DMS79 (cell line): ENCODE measurements at regions not wholly inside any gene's neighbourhood (a gene's known extent, or its start where the extent isn't known, plus 50 kb on each side); places are given as distances from the start of the nearest gene placed in this dataset.

Experiments used
- DNase-seq: peaks from one replicate; lab custom pipeline; 2025; lab: John Stamatoyannopoulos, UW

DNA sequence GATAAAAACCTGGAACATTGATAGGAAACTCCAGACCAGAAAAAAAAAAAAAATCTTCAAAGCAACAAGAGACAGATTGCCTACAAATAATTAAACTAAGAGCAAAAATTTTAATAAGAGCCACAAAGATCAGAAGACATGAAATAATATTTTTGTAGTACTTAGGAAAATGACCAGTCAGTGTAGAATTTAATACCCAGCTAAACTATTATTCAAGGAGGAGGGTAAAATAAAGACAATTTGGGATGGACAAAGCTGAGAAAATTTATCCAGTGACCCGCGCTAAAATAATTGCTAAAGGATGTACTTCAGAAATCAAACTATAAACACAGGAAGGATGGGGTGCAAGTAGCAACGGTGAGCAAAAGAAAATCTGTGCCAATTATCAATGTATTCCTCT lies 133.2 kb downstream of the AQP9 start:
- no peak for DNase-seq

DNA sequence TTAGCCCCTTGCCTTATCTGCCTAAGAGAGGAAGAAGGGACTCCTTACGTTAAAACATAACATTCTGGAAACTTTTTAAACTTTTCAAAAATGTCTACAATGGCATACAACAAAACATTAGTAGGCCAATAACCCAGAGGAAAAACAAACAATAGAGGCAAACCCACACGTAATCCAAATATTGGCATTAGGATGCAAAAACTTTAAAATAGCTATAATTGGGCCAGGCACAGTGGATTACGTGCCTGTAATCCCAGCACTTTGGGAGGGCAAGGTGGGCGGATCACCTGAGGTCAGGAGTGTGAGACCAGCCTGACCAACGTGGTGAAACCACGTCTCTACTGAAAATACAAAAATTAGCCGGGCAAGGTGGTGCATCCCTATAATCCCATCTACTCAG lies 134.9 kb downstream of the AQP9 start:
- no peak for DNase-seq

DNA sequence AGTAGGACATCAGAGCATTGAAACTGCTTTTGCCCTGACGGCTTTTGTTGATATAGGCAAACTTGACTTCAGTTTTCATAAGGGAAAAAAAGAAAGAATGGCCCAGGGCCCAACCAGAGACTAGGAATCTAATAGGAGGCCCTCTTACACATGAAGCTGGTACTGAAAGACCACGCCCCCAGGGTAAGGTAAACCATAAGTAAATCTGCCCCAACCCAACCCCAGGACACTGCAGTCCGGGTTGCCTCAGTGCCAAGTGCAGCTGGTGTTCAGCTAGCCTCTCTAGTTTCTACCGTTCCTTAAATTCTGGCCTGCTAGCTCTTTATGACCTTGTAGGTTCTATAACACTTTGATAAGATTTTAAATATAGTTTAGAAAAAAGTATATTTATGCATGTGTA lies 136.7 kb downstream of the AQP9 start:
- DNase-seq, result no peak

DNA sequence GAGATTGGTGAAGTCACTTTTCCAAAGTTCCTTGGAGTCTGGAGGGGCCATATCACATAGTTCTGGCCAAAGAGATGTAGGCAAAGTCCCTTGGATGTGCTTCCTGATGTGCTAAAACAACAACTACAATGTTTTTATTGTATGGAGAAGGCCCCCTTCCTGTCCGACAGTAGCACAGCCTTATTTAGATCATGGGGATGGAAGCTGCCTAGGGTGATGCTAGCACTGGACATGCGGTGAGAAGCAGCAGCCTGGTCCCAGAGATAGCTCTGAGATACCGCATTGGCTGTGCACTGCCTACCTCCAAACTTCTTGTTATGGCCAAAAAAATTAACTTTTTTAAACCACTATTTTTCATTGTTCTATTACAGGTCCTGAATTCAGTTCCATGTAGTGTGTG lies 137.6 kb downstream of the AQP9 start:
- DNase-seq, result no peak

DNA sequence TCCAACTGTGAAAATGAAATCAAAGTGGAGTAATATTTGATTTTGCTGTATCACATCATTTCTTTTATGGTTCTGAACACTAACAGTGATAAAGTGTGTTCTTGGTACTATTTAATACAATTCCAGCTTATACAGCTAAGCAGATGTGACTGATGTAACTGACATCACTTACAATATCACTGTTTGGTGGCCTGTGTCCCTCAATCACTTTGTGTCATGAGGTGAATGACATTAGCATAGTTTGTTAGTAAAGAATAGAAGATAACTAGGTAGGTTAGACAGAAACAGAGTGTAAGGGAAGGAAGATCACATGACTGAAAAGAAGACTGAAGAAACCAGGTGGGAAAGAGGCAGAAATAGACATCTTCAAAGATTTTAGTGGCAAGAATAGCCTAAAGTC lies 138.7 kb downstream of the AQP9 start:
- DNase-seq, result no peak

DNA sequence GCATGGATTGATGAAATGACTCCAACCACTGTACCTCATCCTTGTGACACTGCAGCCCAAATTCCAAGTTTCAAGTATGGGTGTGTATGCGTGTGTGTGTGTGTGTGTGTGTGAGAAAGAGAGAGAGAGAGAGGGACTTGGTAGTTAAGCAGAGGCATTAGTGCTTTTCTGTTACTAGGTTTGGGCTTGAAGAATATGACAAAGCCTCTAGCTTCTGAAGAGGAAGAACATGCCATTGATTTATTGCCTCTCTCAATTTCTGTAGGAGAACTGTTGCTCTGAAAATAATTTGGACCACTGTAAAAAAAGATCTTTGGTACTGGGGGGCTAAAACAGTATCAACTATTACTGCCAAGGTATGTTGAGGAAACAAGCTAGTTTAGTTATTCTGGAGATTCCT lies 139.2 kb downstream of the AQP9 start:
- DNase-seq, result no peak

DNA sequence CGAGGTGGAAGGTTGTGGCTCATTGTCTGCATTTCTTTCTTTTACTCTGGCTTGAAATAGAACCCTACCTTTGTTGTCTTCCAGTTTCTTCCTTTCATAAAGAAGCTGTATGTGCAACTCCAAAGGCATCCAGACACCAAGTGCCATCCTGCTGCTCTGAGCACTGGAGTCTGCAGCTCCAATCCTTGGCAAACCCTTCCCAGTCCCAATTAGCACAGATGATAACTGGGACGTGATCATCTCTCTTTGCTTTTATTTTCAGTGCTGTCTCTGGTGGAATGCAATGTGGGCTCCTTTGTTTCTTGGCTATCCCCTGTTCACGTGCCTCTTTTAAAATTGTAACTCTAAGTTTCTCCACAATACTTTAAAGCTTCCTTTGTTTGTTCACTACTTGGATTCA lies 140.9 kb downstream of the AQP9 start:
- DNase-seq, result no peak

DNA sequence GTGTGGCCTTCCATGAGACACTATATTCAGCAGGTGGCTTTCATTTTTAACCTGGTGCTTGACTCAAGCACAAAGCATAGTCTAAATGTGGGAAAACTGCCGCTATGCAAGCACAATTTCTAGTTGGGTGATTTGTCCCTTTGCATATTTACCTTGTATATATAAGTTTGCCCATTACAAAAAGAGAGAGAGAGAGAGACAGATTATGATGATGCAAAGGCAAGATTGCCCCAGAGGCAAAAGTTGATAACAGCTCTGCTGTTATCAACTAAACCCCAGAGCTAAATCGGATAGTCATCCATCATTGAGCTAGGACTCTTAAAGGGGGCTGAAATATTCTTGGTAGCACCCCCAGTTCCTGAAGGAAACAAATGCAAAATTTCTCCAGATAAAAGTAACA lies 141.5 kb downstream of the AQP9 start:
- no peak for DNase-seq

DNA sequence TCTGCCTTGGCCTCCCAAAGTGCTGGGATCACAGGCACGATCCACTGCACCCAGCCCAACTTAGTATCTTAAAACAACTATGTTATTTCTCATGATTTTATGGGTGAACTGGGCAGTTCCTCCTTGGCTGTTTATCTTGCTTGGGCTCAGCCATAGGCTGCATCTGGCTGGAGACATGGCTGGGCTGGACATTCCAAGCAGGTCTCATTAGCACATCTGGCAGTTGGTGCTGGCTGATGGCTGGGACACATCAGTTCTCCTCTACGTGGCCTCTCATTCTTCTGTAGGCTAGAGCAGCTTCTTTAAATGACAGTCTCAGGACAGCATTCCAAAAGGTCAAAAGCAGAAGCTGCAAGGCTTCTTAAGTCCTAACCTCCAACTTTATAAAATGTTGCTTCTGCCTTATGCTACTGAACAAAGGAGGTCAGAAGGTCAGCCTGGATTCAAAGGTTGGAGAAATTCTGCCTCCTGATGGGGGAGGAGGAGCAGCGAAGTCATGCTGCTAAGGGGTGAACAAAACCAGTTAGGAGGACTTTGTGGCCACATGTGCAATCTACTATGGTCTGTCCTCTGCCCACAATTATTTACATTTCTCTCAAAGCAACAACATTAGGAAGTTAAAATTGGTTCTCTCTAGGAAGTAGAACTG lies 144.0 kb downstream of the AQP9 start:
- DNase-seq, result no peak

DNA sequence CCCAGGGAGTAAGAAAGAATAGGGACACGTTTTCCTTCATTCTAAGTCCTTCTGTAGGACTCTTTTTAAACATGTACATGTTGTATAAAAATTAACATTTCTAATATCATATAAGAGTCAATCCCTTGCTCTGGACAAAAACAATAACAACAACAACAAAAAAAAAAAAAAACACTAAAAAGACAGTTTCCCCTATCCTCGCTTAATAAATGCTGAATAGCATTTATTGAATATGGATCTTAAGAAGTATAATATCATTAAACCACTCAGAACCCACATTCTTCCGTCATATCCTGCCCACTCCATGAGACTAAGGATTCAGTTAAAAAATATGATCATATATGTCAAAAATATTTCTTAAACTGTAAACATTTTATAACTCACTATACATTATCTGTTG lies 145.1 kb downstream of the AQP9 start:
- DNase-seq, result no peak

DNA sequence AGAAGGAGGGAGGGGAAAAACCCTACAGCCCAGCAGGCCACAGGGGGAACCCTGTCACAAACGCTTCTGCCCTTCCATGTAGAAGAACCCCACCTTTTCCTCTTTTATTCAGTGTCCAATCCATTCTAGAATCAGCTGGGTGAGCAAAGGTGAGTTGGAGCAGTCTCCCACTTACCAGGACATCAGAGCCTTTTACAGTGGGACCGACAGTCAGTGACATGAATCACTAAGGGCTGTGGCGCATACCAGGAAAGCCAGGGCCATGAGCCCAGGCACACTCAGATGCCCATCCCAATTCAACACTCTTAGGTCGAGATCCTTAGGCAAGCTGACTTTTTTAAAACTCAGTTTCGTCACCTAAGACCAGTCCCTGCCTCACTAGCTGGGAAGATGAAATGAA lies 146.1 kb downstream of the AQP9 start:
- DNase-seq, result no peak

DNA sequence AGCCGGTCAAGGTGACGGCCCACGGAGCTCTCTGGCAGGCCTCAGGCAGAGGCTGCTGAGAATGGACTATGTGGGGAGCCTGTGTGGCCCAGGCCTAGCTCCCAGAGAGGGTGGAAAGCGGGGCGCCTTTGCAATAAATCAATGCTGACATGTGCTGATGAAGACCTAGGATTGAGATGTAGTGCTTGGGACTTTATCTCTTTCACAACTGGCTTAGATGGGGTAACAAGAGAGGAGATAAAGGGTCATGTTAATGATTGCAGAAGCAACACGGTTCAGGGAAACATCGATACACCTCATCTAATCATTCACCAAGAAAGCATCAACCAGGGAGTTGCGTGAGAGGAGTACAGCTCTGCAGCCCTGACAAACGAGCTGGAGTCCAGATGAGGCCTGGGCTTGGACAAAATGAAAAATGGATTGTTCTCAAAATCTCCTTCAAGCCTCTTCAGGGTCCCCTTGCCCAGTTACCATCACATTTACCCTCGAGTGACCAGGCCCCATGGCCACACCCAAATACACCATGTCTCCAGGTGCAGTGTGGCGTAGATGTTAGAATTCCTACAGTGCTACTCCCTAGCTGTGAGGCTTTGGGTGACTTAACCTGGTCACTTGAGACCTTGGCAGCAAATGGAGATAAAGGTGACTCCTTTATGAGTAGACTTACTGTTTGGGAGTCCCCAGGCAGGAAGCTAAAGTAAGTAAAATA lies 146.4 kb upstream of the LIPC start:
- DNase-seq, result no peak

DNA sequence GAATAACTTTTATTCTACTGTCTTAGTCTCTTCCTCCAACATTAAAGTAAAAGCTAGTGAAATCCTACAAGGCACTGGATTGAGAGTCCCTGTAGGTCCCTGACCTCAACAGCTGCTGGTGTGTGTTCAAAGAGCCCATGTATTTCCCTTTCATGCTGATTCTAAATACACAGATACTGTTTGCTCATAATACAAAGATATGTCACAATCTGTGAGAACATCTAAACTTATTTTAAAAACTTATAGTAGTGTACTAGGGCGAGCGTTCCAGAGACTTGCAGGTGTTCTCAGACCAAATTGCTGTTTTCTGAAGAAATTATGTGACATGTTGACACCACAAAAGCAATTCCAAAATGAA lies 145.9 kb upstream of the LIPC start:
- no peak for DNase-seq

DNA sequence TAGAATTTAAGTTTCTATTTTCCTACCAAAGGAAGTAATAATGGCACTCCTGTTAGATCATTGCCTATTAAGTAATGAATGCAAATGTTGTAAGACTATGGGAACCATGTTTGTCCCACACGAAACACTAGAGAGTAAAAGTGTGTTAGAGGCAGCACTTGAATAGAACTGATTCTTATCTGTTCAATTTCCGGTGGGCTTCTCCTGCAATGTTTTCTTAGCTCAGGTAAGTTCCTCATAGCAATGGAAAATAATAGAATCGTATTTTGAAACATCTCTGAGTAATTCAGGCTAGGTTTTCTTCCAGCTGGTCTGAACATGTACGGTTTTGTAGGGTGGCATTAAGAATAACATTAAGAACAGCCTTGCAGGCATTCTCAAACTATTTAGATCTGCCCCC lies 145.3 kb upstream of the LIPC start:
- no peak for DNase-seq

DNA sequence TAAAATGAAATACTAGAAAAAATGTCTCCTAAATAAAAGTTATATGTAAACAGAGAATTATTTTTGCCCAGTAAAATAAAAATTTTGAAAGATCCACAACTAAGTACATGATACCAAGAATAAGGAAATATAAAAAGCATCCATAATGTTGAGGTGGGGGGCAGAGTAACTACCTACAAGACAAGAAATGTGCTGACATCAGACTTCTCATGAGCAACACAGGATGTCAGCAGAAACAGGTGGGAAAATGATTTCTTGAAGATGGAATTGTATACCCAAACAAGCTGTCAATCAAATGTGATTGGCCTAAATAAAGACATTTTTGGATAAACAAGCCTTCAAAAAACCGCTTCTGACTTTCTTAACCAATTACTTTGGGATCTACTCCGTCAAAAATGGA lies 143.9 kb upstream of the LIPC start:
- no peak for DNase-seq

DNA sequence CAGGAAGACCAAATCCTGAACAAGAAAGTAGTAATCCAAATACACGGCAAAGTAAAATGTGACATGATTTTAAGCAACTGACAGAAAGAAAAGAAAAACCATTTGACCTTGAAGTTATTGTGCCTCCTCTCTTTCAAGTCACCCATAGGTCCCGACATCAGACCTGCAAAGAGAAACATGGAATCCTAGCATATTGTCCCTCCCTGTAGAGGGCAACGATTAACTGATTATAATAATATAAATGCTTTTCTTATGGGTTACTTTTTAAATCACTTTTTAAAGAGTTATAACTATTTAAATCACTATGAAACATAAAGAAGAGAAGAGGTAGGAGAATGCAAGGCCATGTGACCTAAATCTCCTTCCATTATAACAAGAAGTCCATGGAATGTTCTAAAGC lies 143.2 kb upstream of the LIPC start:
- DNase-seq, result no peak

DNA sequence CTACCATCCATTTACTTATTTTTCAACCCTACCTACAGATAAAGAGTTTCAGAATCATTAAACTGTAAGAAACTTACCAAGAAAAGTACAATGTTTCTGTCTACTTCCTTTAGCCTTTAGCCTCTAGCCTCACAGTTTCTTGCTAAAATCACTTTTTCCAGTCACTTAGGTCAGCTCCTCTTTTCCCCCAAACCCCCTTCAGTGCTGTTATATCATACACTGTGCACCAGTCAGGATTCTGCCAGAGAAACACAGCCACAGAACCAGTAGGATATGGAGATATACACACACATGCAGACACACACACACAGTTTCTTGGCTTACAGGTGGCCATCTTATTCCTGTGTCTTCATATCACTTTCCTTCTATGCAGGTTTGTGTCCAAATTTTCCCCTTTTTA lies 139.9 kb upstream of the LIPC start:
- no peak for DNase-seq

DNA sequence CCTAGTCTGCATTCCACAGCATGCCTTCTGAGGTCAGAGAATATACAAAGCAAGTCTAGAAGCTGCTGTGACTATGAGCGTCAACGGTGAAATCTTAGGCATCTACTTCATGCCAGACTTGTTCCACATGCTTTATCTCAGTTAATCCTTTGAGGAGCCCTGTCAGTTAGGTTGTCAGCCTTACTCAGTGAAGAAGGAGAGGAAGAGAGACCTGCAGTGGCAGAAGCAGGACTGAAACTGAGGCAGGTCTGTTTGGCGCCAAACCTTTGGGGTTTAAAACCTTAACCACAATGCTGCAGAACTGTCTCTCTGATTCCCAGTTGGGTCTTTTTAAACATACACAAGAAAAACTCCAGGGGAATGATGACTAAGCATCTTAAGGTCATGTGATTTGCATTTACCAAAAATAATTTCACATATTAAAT lies 139.0 kb upstream of the LIPC start:
- no peak for DNase-seq

DNA sequence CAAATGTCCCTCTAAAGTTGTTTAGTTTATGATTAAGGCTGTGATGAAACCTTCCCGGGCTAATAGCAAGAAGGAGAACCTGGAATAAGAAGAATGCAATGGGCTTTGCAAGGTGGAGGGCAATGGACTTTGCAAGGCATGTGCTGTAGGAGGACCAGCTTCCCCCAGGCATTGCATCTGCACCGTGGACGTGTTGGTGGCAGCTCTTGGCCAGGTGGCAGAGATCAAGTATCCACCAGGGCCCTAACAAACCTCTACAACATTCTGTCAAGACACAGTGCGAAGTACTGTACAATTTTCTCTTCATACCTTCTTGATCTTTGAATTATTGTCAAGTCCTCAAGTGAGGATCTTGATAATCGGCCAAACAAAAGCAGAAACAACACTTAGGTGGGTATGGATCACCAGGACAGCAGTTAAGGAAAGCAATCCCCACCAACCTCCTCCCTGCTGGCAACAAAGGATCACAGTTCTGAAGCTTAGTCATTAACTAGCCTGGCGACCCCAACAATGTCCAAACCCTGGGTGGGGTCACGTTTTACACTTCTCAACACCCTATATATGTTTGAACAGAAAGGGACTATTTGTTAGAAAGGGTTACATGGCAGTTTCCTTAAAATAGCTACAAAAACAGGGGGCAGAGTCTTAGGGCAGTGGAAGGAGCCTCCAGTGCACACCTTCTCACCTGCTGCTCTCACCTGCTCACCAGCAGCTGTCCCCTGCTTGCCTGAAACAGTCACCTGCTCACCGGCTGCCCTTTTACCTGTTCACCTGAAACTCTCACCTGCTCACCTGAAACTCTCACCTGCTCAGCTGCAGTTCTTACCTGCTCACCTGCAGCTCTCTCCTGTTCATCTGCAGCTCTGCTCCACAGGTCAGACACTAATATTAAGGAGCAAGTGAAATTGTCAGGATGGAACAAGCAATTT lies 137.9 kb upstream of the LIPC start:
- peak; percentile 71 for DNase-seq

DNA sequence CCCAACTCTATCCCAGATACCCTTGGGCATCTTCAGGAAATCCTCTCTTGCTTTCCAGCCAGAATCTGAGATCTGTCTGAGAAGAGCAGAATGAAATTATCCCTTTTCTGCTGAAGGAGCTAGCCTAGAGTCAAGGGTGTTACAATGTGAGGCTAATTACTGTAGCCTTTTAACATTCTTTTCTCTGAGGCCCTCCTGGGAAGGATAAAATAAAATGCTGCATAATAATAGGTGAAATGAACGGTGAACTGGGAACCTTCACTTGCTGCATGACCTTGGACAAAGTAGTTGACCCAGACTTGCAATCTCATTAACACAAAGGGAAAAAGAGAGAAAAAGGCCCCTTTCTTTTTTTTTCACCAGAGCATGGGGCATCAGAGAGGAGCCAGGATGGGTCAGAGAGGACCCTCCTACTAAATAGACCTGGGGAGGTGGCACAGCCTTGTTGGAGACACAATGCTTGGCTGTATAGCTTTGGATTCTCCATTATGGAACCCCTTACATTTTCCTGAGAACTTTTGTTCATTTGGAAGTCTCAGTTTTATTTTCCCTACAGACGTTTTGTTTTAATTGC lies 137.0 kb upstream of the LIPC start:
- no peak for DNase-seq

DNA sequence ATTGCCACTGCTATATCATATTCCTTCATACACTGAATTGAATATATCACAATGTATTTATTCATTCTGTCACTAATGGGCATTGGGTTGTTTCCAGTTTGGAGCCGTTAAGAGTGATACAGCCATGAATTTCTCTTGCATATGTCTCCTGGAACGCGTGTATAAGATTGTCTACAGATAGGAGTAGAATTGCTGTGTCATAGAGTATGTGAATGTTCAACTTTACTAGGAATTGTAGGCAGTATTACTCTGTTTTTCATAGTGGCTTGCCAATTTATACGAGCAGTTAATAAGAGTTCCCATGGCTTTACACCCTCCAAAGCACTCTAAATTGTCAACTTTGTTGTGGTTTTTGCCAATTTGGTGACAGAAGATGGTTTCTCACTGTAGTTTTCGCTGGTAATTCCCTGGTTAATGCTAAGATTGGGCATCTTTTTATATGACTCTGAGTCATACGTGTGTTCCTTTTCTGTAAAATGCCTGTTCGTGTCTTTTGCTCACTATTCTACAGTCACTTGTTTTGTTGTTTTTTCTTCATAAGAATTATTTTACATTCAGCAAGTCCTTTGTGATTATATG lies 136.1 kb upstream of the LIPC start:
- DNase-seq, result no peak

DNA sequence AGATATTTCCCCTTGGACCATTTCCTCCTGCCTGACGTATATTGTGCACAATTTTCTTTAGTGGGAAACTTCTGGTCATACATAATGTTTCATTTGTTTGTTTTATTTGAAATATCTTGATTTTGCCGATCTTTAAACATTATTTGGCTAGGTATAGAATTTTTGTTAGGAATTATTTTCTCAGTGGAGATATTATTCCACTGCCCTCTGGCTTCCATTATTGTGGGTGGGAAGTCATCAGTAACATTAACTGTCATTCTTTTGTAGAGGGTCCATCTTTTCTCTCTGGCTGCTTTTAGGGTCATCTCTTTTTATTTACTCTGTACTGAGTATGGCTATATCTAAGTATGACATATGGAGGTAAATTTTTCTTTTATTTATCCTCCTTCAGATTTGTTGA lies 135.5 kb upstream of the LIPC start:
- no peak for DNase-seq
